ENCODE measurements at regions not wholly inside any gene's neighbourhood (a gene's known extent, or its start where the extent isn't known, plus 50 kb on each side); places are given as distances from the start of the nearest gene placed in this dataset.

GRCh38 chr7:45399069-45399468 lies 175.1 kb upstream of the ADCY1 start:
- Histone ChIP-seq H4K91ac (ENCODE audit: insufficient read length, low read depth, low read length) (no peak overlapping the region), H2BK5ac (ENCODE audit: insufficient read length, low read length) (no peak overlapping the region), H4K8ac (replicated peaks; ENCODE audit: insufficient read length, low read depth, low read length) (no peak overlapping the region), H3K4ac (ENCODE audit: low read depth, low read length) (no peak overlapping the region), H3K79me1 (ENCODE audit: insufficient read depth, low read depth, low read length, poor library complexity, severe bottlenecking) (no peaks in the 10 kb centered on the region), H3K23me2 (ENCODE audit: insufficient read length, low read depth, low read length, poor library complexity, severe bottlenecking) (no peaks in the 10 kb centered on the region), H2BK120ac (ENCODE audit: low read depth, low read length, poor library complexity, severe bottlenecking) (no peak overlapping the region), H2BK12ac (ENCODE audit: insufficient read length, low read depth, low read length) (no peak overlapping the region), H3K14ac (ENCODE audit: insufficient read depth, low read length) (no peak overlapping the region), H3K9me3 (ENCODE audit: control insufficient read depth, low read depth, low read length) (no peaks in the 10 kb centered on the region), H3K9ac (ENCODE audit: extremely low read depth, insufficient read length, low read length) (no peak overlapping the region), H3T11ph (ENCODE audit: low read length) (no peak overlapping the region), H2AFZ (ENCODE audit: low read length) (no peak overlapping the region), H3K23ac (ENCODE audit: insufficient read length, low read depth, low read length) (no peak overlapping the region), H3K27me3 (ENCODE audit: insufficient read depth, low read length) (no peaks in the 10 kb centered on the region), H3K27ac (ENCODE audit: insufficient read length, low read depth, low read length) (no peak overlapping the region), H4K5ac (ENCODE audit: insufficient read length, low read depth, low read length) (no peak overlapping the region), H3K18ac (ENCODE audit: insufficient read length, low read depth, low read length) (no peak overlapping the region), H2AK5ac (ENCODE audit: insufficient read length, low read length) (no peak overlapping the region), H3K4me2 (ENCODE audit: insufficient read depth, insufficient read length, low read length) (no peak overlapping the region), H3K4me1 (ENCODE audit: insufficient read depth, low read length) (no peaks in the 10 kb centered on the region), H3K56ac (ENCODE audit: insufficient read length, low read depth, low read length) (no peak overlapping the region), H2BK20ac (ENCODE audit: low read depth, low read length, poor library complexity, severe bottlenecking) (no peak overlapping the region), H4K20me1 (ENCODE audit: control insufficient read depth, insufficient read depth, insufficient read length) (no peaks in the 10 kb centered on the region), H3K79me2 (ENCODE audit: insufficient read depth, low read length) (no peaks in the 10 kb centered on the region), H2BK15ac (ENCODE audit: low read depth, low read length) (no peak overlapping the region)
- no peak for DNase-seq
- no peak overlapping the region for H3K27ac Mint-ChIP-seq
- peaks cover 3% of the 10 kb centered on the region for H3K27me3 Mint-ChIP-seq (ENCODE audit: low read depth)
- H3K36me3 Mint-ChIP-seq (ENCODE audit: insufficient read depth in 1 of 3, low read depth in 3 of 3): no peaks in the 10 kb centered on the region; a peak in 3 of 7 replicates
- peaks cover 0 to 6% of the 10 kb centered on the region in 2 experiments; a peak in 2 of 4 replicates for H3K4me1 Mint-ChIP-seq
- TF ChIP-seq CTCF (conservative IDR thresholded peaks at IDR 0.05): no peak
- H3K9me3 Mint-ChIP-seq: peaks cover 19 to 24% of the 10 kb centered on the region in 2 experiments; a peak in 4 of 5 replicates
- no CpG with 5 or more reads among the region's 15 CpGs for WGBS (ENCODE audit: extremely low coverage, insufficient read length, low lambda C conversion rate)
- H3K4me3 Mint-ChIP-seq: no peak overlapping the region
